ENCODE measurements at regions not wholly inside any gene's neighbourhood (a gene's known extent, or its start where the extent isn't known, plus 50 kb on each side); places are given as distances from the start of the nearest gene placed in this dataset.

DNA sequence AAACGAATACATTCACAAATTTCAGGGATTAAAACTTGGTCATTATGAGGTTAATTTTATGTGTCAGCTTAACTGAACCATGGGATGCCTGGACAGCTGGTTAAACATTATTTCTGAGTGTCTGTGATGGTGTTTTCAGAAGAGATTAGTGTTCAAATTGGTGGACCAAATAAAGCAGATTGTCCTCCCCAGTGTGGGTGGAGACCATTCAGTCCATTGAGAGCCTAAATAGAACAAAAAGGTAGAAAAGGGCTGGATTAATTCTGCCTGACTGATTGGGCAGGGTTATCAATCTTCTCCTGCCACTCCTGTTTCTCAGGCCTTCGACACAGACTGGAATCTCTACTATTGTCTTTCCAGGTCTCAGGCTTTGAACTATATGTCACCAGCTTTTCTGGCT is 203.8 kb upstream of the SLITRK6 start:
- H3K4me3 Mint-ChIP-seq: no peak overlapping the region

More for the DNA sequence above, 203.8 kb upstream of the SLITRK6 start:
- H3K36me3 Mint-ChIP-seq (ENCODE audit: insufficient read depth in 1 of 3, low read depth in 3 of 3): no peaks in the 10 kb centered on the region
- H3K27me3 ChIP-seq (ENCODE audit: insufficient read depth, low read length): no peaks in the 10 kb centered on the region
- H3K4me1 Mint-ChIP-seq: peaks cover 0 to 4% of the 10 kb centered on the region in 2 experiments; a peak in 2 of 4 replicates
- no peaks in the 10 kb centered on the region for H3K79me1 ChIP-seq (ENCODE audit: insufficient read depth, low read depth, low read length, poor library complexity, severe bottlenecking)
- H3K4ac ChIP-seq (ENCODE audit: low read depth, low read length): no peak overlapping the region
- no peaks in the 10 kb centered on the region for H3K79me2 ChIP-seq (ENCODE audit: insufficient read depth, low read length)
- no peak overlapping the region for H2BK120ac ChIP-seq (ENCODE audit: low read depth, low read length, poor library complexity, severe bottlenecking)
- no peaks in the 10 kb centered on the region for H3K4me1 ChIP-seq (ENCODE audit: insufficient read depth, low read length)
- H2BK5ac ChIP-seq (ENCODE audit: insufficient read length, low read length): no peak overlapping the region
- no peak overlapping the region for H2AFZ ChIP-seq (ENCODE audit: low read length)
- no peak overlapping the region for H3K27ac Mint-ChIP-seq
- H3K4me2 ChIP-seq (ENCODE audit: insufficient read depth, insufficient read length, low read length): no peak overlapping the region
- H3K9me3 Mint-ChIP-seq: no peaks in the 10 kb centered on the region
- H3T11ph ChIP-seq (ENCODE audit: low read length): no peak overlapping the region
- H3K18ac ChIP-seq (ENCODE audit: insufficient read length, low read depth, low read length): no peak overlapping the region
- H2BK12ac ChIP-seq (ENCODE audit: insufficient read length, low read depth, low read length): no peak overlapping the region
- no peaks in the 10 kb centered on the region for H3K23me2 ChIP-seq (ENCODE audit: insufficient read length, low read depth, low read length, poor library complexity, severe bottlenecking)
- no peak overlapping the region for H3K9ac ChIP-seq (ENCODE audit: extremely low read depth, insufficient read length, low read length)
- H4K91ac ChIP-seq (ENCODE audit: insufficient read length, low read depth, low read length): no peak overlapping the region
- H2AK5ac ChIP-seq (ENCODE audit: insufficient read length, low read length): no peak overlapping the region
- H2BK20ac ChIP-seq (ENCODE audit: low read depth, low read length, poor library complexity, severe bottlenecking): no peak overlapping the region
- H4K20me1 ChIP-seq (ENCODE audit: control insufficient read depth, insufficient read depth, insufficient read length): no peaks in the 10 kb centered on the region
- no peaks in the 10 kb centered on the region for H3K9me3 ChIP-seq (ENCODE audit: control insufficient read depth, low read depth, low read length)
- TF ChIP-seq, protein P1, sequence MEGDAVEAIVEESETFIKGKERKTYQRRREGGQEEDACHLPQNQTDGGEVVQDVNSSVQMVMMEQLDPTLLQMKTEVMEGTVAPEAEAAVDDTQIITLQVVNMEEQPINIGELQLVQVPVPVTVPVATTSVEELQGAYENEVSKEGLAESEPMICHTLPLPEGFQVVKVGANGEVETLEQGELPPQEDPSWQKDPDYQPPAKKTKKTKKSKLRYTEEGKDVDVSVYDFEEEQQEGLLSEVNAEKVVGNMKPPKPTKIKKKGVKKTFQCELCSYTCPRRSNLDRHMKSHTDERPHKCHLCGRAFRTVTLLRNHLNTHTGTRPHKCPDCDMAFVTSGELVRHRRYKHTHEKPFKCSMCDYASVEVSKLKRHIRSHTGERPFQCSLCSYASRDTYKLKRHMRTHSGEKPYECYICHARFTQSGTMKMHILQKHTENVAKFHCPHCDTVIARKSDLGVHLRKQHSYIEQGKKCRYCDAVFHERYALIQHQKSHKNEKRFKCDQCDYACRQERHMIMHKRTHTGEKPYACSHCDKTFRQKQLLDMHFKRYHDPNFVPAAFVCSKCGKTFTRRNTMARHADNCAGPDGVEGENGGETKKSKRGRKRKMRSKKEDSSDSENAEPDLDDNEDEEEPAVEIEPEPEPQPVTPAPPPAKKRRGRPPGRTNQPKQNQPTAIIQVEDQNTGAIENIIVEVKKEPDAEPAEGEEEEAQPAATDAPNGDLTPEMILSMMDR (conservative IDR thresholded peaks at IDR 0.05): no peak
- no peak overlapping the region for H2BK15ac ChIP-seq (ENCODE audit: low read depth, low read length)
- no peak overlapping the region for H3K14ac ChIP-seq (ENCODE audit: insufficient read depth, low read length)
- no peak overlapping the region for H3K23ac ChIP-seq (ENCODE audit: insufficient read length, low read depth, low read length)
- no CpG with 5 or more reads among the region's 2 CpGs for WGBS (ENCODE audit: extremely low coverage, insufficient read length, low lambda C conversion rate)
- no peak overlapping the region for H4K8ac ChIP-seq (replicated peaks; ENCODE audit: insufficient read length, low read depth, low read length)
- no peak overlapping the region for H4K5ac ChIP-seq (ENCODE audit: insufficient read length, low read depth, low read length)
- no peaks in the 10 kb centered on the region for H3K27me3 Mint-ChIP-seq (ENCODE audit: low read depth)
- no peak overlapping the region for H3K56ac ChIP-seq (ENCODE audit: insufficient read length, low read depth, low read length)
- no peak overlapping the region for H3K27ac ChIP-seq (ENCODE audit: insufficient read length, low read depth, low read length)
- DNase-seq: no peak

Measured in H9 (cell line).